ENCODE measurements at regions not wholly inside any gene's neighbourhood (a gene's known extent, or its start where the extent isn't known, plus 50 kb on each side); places are given as distances from the start of the nearest gene placed in this dataset.

DNA sequence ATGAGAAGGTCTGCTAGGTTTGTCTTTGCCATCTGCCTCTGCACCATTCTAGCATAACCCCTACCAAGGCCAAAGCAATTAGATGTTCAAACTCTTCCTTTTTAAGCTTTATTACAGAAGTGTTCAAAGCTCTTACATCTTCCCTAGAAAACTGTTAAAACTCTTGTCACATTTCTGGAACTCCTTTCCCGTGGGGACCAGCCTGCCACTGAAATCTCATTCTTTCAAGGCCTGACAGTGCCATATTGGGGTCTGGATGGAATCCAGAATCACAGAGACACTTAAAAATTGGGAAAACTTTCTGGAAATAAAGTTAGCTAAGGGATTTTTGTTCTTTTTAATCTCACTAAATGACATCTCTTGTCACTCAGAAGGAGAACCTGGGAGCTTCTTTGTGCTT is 153.8 kb upstream of the SLCO3A1 start:
- no peak overlapping the region for H3K27ac Mint-ChIP-seq
- no peaks in the 10 kb centered on the region for H4K20me1 ChIP-seq (ENCODE audit: low read depth)
- H3K9me3 ChIP-seq (ENCODE audit: low read depth), result no peaks in the 10 kb centered on the region
- H3K27ac ChIP-seq, result no peak overlapping the region
- no peak overlapping the region for H3K4me2 ChIP-seq
- H3K36me3 ChIP-seq, result no peaks in the 10 kb centered on the region
- H3K4me1 ChIP-seq, result peaks cover 5% of the 10 kb centered on the region
- no peaks in the 10 kb centered on the region for H3K27me3 ChIP-seq
- H3K4me1 Mint-ChIP-seq, result peaks cover 40% of the 10 kb centered on the region
- no peaks in the 10 kb centered on the region for H3F3A ChIP-seq (ENCODE audit: low read depth)
- peaks cover 2% of the 10 kb centered on the region for H3K27me3 Mint-ChIP-seq (ENCODE audit: insufficient read depth, low read depth)
- no peaks in the 10 kb centered on the region for H3K36me3 Mint-ChIP-seq
- no peak overlapping the region for H3K9ac ChIP-seq
- TF ChIP-seq, protein P1, sequence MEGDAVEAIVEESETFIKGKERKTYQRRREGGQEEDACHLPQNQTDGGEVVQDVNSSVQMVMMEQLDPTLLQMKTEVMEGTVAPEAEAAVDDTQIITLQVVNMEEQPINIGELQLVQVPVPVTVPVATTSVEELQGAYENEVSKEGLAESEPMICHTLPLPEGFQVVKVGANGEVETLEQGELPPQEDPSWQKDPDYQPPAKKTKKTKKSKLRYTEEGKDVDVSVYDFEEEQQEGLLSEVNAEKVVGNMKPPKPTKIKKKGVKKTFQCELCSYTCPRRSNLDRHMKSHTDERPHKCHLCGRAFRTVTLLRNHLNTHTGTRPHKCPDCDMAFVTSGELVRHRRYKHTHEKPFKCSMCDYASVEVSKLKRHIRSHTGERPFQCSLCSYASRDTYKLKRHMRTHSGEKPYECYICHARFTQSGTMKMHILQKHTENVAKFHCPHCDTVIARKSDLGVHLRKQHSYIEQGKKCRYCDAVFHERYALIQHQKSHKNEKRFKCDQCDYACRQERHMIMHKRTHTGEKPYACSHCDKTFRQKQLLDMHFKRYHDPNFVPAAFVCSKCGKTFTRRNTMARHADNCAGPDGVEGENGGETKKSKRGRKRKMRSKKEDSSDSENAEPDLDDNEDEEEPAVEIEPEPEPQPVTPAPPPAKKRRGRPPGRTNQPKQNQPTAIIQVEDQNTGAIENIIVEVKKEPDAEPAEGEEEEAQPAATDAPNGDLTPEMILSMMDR (IDR thresholded peaks at IDR 0.05), result no peak
- TF ChIP-seq EZH2 (IDR thresholded peaks at IDR 0.05), result no peak
- TF ChIP-seq EZH2phosphoT487 (IDR thresholded peaks at IDR 0.05), result no peak
- no peak overlapping the region for H3K4me3 ChIP-seq
- DNase-seq (ENCODE audit: low spot score), result no peak
- no peak overlapping the region for H2AFZ ChIP-seq (replicated peaks)
- H3K79me2 ChIP-seq (ENCODE audit: low read depth), result no peaks in the 10 kb centered on the region
- H3K9me3 Mint-ChIP-seq, result no peaks in the 10 kb centered on the region
- H3K4me3 Mint-ChIP-seq, result no peak overlapping the region

DNA sequence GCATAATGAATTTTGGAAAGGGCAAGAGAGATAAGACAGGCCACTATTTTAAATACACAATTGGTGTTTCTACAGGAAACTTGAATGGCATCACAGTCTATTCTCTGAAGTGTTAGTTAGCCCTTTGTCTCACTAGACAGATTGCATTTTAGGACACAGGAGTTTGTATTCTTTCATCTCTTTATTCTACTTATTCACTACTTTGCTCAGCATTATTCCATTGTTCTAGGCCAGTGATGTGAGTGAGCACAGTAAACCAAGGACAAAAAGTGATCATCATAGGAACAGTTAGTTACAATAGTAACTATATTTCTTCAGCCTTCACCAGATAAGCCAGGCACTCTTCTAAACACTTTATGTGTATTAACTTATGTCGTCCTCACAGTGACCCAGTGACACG is 150.2 kb upstream of the SLCO3A1 start:
- H3K4me3 ChIP-seq, result no peak overlapping the region
- no peak overlapping the region for H3K4me2 ChIP-seq
- peaks cover 5% of the 10 kb centered on the region for H3K27me3 Mint-ChIP-seq (ENCODE audit: insufficient read depth, low read depth)
- no peaks in the 10 kb centered on the region for H4K20me1 ChIP-seq (ENCODE audit: low read depth)
- no peak overlapping the region for H2AFZ ChIP-seq (replicated peaks)
- H3K27me3 ChIP-seq, result no peaks in the 10 kb centered on the region
- H3K4me3 Mint-ChIP-seq, result no peak overlapping the region
- H3K9me3 Mint-ChIP-seq, result no peaks in the 10 kb centered on the region
- H3K9ac ChIP-seq, result no peak overlapping the region
- no peaks in the 10 kb centered on the region for H3K36me3 Mint-ChIP-seq
- no peaks in the 10 kb centered on the region for H3K79me2 ChIP-seq (ENCODE audit: low read depth)
- H3K9me3 ChIP-seq (ENCODE audit: low read depth), result no peaks in the 10 kb centered on the region
- no peaks in the 10 kb centered on the region for H3F3A ChIP-seq (ENCODE audit: low read depth)
- no peaks in the 10 kb centered on the region for H3K4me1 ChIP-seq
- H3K36me3 ChIP-seq, result no peaks in the 10 kb centered on the region
- H3K27ac Mint-ChIP-seq, result no peak overlapping the region
- TF ChIP-seq, protein P1 (IDR thresholded peaks at IDR 0.05), result no peak
- TF ChIP-seq EZH2phosphoT487 (IDR thresholded peaks at IDR 0.05) (no peak), EZH2 (IDR thresholded peaks at IDR 0.05) (no peak)
- no peak for DNase-seq (ENCODE audit: low spot score)
- peaks cover 23% of the 10 kb centered on the region for H3K4me1 Mint-ChIP-seq
- no peak overlapping the region for H3K27ac ChIP-seq

DNA sequence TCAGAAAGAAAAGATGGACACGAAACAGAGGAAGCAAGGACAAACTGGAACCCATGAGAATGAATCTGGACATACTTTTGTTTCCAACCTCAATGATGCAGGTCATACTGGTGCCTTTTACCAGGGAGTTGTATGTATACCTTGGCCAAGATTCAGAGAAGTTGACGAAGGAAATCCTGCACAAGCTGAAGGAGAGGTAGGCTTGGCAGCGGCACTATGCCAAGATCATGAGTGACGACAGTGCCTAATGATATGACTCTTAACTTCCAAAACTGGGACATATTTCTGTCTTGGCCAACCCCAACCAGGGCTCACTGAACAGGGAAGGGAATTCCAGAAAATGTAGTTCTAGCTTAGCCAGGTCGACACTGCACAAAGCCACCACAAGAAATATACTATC is 149.2 kb upstream of the SLCO3A1 start:
- Histone ChIP-seq H3K4me1 (no peaks in the 10 kb centered on the region), H3K27ac (no peak overlapping the region)

DNA sequence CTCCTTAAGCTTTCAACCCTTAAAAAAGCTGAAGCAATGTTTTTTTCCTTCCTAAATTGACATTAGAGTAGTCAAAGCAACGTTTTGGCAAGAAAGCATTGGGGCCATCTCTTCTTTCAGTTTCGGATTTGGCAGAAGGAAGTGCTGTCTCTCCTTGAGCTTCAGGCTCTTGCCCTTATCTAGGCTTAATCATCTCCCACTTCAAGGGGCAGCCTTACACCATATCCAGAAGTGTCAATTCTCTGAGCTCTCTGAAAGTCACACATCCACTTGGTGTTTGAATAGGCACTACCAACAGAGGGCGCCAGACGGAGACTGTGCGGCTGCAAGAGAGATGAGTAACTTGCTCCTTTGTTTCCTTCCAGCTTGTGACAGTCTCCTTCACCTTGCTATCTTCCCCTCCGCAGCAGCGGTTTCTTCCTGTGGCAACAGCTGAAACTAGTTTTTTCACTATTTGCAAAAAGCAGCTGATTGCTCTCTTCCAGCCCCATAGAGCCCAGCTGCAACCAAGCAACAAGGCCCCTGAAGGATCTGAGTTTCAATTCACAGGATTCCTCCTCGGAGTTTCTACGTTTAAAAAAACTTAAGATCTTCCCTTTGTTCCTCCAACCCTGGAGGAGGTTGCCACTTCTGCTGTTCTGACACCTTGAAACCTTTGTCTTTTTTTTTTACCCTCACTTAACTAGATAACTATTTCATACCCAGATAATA is 147.0 kb upstream of the SLCO3A1 start:
- Histone ChIP-seq H3K9me3 (ENCODE audit: low read depth) (no peaks in the 10 kb centered on the region), H2AFZ (replicated peaks) (peak overlapping the region; percentile 91), H3K36me3 (no peaks in the 10 kb centered on the region), H4K20me1 (ENCODE audit: low read depth) (no peaks in the 10 kb centered on the region), H3K79me2 (ENCODE audit: low read depth) (no peaks in the 10 kb centered on the region), H3F3A (ENCODE audit: low read depth) (no peaks in the 10 kb centered on the region), H3K27ac (no peak overlapping the region), H3K27me3 (no peaks in the 10 kb centered on the region), H3K4me3 (no peak overlapping the region), H3K4me1 (no peaks in the 10 kb centered on the region), H3K9ac (no peak overlapping the region), H3K4me2 (no peak overlapping the region)
- H3K9me3 Mint-ChIP-seq, result no peaks in the 10 kb centered on the region
- peaks cover 33% of the 10 kb centered on the region for H3K4me1 Mint-ChIP-seq
- H3K36me3 Mint-ChIP-seq, result no peaks in the 10 kb centered on the region
- no peak overlapping the region for H3K4me3 Mint-ChIP-seq
- peak; percentile 89 for DNase-seq (ENCODE audit: low spot score)
- H3K27me3 Mint-ChIP-seq (ENCODE audit: insufficient read depth, low read depth), result peaks cover 2% of the 10 kb centered on the region
- peak overlapping the region; percentile 61 for H3K27ac Mint-ChIP-seq
- TF ChIP-seq, protein P1 (IDR thresholded peaks at IDR 0.05), result peak; percentile 97
- TF ChIP-seq EZH2phosphoT487 (IDR thresholded peaks at IDR 0.05) (no peak), EZH2 (IDR thresholded peaks at IDR 0.05) (no peak)

More for the DNA sequence above, 149.2 kb upstream of the SLCO3A1 start:
- H3K27me3 Mint-ChIP-seq (ENCODE audit: insufficient read depth, low read depth), result peaks cover 5% of the 10 kb centered on the region
- H3K4me3 Mint-ChIP-seq, result no peak overlapping the region
- Histone ChIP-seq H3K4me3 (no peak overlapping the region), H3K9me3 (ENCODE audit: low read depth) (no peaks in the 10 kb centered on the region), H3K4me2 (no peak overlapping the region), H4K20me1 (ENCODE audit: low read depth) (no peaks in the 10 kb centered on the region), H3K79me2 (ENCODE audit: low read depth) (no peaks in the 10 kb centered on the region), H3K27me3 (no peaks in the 10 kb centered on the region), H2AFZ (replicated peaks) (no peak overlapping the region), H3F3A (ENCODE audit: low read depth) (no peaks in the 10 kb centered on the region), H3K9ac (no peak overlapping the region), H3K36me3 (no peaks in the 10 kb centered on the region)
- no peaks in the 10 kb centered on the region for H3K36me3 Mint-ChIP-seq
- H3K27ac Mint-ChIP-seq, result no peak overlapping the region
- no peak for DNase-seq (ENCODE audit: low spot score)
- peaks cover 23% of the 10 kb centered on the region for H3K4me1 Mint-ChIP-seq
- TF ChIP-seq EZH2 (IDR thresholded peaks at IDR 0.05), result no peak
- no peak for TF ChIP-seq EZH2phosphoT487 (IDR thresholded peaks at IDR 0.05)
- no peaks in the 10 kb centered on the region for H3K9me3 Mint-ChIP-seq

Measured in neural progenitor cell (in vitro differentiated cells).